HG02973 (cell line): ENCODE measurements at regions not wholly inside any gene's neighbourhood (a gene's known extent, or its start where the extent isn't known, plus 50 kb on each side); places are given as distances from the start of the nearest gene placed in this dataset.

Experiments
- ATAC-seq: cut with Tn5 transposase; IDR thresholded peaks from one replicate; pipeline ENCODE4 v1.9.1; 2021; ENCODE audit warnings: moderate library complexity; ENCODE audit not compliant: unreplicated experiment

DNA sequence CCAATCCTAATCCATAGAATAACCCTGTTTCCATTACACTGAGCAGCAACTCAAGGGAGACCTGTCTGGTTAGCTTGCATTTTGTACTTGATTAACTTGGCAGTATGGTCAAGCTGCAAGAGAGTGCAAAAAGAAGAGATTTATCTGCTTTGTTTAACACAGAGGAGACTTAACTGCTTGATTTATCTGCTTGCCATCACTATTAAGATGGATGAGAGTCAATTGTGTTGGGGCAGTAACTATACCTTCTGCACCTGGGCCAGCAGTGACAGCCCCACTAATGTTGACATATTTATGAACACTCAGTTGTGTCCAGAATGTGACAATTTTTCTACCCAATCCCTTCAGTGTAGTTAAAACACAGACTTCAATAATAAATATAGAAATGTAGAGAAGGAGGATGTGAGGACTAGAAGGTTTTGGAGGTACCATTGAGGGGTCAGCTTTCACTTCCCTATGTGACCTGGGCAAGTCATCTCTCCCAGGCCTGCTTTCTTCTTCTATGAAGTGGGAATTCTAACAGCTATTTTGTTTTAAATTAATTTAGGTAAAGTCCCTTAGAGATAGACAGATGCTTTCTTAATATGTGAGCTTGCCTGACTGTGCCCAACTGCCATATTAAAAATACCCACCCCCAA lies 159.1 kb upstream of the KCNK2 start:
- ATAC-seq = no peak

DNA sequence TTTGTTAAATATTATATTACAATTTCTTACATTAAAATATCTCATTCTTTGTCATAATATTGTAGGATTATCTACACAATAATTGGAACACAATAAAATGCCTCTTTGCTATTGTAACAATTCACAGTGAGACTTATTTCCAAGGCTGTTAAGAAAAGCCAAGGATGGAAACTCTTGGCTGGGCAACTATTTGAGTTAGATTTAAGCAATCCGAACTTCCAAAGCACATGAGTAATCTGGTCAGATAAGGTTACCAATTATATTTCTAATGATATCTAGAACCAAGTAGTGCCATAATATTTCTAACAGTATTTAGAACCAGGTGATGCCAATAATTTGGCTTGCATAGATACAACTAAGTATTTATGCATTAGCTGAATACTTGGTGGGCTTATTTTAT lies 154.7 kb upstream of the KCNK2 start:
- no peak for ATAC-seq

DNA sequence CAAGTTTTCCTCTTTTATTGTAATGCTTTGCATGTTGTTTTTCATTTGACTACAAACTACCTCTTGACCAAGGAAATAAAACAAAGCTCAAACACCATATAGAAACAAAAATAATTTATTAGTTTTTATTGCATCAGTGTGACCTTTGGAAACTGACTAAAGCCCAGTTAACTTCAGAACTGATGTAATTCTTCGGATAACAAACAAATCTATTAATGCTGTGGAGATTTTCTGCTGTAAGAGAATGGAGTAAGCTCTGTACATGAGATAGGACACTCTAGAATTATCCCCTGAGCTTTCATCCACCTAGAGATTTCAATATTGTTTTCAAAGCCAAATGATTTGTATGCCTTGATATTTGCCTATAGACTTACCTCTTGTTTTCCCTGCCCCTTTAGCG lies 154.0 kb upstream of the KCNK2 start:
- ATAC-seq = no peak

DNA sequence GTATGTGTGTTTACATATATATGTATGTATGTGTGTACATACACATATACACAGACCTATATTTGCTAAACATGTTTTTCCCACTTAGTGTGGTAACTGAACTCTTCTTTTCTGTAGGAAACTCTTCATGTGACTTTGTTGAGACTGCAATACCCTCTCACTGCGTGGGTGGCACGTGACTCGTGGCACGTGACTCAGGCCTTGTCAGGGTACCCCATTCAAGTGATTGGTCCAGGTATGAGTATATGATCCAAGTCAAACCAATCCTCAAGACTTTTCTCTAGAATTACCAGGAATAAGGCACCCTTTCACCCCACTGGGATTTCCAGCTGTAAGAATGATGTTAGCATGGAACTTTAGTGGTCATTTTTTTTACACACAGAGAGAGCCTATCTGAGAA lies 149.2 kb upstream of the KCNK2 start:
- no peak for ATAC-seq

DNA sequence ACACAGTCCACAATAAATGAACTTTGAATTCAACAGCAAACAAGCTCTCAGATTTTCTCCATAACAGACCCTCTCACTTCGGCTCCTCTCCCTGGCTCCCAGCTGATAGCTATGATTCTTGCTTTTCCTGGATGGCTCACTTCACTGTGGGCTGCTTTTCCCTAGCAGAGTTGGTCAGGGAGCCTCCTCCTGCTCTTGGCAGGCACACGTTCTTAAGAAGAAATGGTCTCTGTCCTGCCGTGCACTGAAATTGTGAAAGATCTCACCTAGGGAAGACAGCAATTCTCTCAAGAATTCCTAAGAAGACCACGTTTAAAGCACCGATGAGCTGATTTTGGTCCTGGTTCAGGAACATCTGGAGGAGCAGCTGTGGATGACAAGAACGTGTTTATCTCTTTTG lies 148.5 kb upstream of the KCNK2 start:
- no peak for ATAC-seq

DNA sequence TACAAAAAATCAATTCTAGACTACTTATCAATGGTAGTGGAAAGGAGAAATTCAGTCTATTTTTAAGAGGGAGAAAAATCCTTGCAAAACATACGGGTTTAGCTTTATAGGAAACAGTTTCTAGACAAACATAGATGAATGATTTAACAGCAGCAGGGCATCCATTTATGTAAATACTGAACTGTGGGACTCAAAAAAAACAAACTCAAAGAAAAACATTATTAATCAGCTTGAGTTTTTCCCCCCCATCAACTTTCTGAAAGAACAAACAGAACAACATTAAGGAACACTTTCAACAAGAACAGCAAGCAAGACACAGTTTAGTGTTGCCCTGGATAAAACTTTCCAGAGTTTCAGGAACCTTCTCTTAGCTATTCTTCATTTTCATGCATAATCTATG lies 147.3 kb upstream of the KCNK2 start:
- ATAC-seq = no peak

DNA sequence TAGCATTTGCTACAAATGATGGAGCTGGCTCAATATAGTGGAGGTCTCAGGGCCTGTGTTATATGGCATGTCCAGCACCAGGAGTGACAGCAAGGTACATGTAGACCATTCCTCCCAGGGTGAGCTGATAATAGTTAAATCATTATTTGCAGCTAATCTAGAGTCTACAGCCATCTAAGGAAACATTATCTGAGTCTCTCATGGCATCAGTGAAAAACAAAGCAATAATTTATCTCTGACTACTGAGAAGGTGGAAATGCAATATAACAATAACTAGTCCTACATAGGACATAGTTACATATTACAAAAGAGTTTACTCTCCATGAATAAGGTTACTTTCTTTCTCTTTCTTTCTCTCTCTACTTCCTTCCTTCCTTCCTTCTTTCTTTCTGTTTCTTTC lies 143.4 kb upstream of the KCNK2 start:
- no peak for ATAC-seq

DNA sequence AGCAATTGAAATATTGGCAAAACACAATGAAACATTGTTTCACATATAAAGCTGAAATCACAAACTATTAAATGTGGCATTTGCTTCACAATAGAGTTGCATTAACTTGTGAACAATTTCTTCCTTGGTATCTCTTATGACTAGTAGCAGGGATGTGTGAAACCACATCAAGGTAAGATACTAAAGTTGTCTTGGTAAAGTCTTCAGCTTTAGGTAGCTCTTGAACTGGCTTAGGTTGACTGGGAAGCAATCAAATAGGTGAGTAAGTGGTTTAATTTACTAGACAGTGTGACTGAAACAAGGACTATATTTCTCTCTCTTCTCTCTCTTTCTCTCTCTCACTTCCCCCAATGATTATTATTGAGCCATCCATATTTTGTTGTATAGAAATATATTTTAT lies 141.5 kb upstream of the KCNK2 start:
- no peak for ATAC-seq

DNA sequence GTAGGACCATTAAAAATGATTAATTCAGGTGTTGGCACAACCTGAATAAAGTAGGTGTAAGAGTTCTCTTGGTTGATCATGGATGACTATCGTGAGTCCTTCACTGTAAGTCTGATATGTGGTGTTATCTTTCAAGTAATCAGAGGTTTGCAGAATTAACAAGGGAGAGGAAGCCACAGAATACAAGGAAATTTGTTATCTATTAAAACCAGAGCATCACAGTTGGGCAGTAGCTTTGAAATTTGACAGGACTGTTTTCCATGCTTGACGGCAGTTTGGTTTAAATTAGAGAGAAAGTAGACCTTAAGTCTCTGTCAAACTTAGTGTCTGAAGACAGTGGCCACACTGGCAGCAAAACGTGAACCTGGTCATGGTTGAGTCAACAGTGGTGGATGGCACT lies 139.5 kb upstream of the KCNK2 start:
- no peak for ATAC-seq

DNA sequence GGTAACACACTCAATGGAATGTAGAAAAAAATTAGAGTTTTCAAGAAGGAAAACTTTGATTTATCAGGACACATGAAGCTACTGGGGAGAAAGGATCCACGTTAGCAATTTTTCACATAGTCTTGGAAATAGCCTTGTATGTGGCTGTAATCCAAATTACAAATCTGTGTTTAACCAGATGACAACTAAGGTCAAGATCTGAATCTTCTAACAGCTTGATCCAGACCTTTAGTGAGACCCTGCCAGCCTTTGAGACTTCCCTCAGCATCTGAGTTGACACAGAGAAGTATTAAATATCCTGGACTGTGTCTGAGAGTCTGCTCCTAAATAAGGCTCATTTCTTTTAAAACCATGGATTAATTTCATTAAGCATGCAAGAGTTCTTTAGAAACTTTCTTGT lies 135.9 kb upstream of the KCNK2 start:
- ATAC-seq = no peak

DNA sequence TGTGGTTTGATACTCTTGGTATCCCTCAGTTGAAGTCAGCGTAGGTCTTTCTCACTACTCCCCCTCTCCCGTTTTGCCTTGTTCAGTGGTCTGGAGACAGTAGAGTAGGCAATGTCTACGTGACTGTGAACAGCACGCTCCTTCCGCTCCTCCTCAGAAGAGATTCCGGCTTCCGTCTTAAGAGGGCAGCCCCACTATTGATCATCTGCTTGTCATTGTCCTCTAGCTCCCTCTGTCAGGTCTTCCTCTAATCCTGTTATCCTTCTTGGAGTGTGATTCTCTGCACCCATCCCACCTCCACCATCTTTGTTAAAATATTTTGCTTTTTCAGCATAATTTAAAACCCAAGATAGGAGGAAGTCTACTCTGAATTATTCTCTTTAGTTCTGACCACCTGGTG lies 129.9 kb upstream of the KCNK2 start:
- no peak for ATAC-seq

DNA sequence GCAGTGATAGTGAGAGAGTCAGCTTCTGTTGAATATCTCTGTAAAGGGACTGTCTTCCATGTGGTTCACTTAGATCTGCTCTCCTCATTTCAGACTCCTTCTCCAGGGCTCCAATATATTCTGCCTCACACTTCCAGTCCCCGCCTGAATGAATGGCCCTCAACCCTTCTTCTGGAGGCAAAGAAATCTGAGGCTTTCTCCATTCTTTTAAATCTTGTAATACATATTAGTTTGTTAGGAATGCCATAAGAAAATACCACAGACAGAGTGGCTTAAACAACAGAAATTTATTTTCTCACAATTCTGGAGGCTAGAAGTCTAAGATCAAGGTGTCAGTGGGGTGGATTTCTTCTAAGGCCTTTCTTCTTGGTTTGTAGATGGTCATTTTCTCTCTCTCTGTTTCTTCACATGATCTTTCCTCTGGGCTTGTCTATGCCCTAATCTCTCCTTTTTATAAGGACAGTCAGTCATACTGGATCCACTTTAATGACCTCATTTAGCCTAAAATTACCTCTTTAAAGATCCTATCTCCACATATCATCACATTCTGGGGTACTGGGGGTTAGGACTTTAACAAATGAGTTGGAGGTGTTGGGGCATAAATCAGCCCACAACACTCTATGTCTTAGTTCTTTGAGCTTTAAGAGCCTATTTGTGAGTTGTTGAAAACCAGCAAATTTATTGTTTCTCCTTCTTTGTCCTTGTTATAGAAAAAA lies 128.5 kb upstream of the KCNK2 start:
- ATAC-seq = no peak

DNA sequence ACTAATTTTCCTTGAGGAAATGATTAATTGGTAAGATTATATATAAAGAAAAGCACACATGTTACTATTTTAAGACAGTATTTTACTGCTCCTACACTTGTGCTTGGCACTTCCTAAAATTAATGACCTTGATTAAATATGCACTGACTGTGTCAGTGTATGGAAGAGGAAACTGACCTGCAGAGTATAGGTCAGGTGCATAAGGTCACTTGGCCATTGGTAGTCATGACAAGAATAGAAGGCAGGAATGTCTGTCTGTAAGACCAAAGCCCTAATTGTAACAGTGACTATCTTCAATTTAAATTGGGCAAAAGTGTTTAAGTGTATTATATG lies 128.0 kb upstream of the KCNK2 start:
- no peak for ATAC-seq

DNA sequence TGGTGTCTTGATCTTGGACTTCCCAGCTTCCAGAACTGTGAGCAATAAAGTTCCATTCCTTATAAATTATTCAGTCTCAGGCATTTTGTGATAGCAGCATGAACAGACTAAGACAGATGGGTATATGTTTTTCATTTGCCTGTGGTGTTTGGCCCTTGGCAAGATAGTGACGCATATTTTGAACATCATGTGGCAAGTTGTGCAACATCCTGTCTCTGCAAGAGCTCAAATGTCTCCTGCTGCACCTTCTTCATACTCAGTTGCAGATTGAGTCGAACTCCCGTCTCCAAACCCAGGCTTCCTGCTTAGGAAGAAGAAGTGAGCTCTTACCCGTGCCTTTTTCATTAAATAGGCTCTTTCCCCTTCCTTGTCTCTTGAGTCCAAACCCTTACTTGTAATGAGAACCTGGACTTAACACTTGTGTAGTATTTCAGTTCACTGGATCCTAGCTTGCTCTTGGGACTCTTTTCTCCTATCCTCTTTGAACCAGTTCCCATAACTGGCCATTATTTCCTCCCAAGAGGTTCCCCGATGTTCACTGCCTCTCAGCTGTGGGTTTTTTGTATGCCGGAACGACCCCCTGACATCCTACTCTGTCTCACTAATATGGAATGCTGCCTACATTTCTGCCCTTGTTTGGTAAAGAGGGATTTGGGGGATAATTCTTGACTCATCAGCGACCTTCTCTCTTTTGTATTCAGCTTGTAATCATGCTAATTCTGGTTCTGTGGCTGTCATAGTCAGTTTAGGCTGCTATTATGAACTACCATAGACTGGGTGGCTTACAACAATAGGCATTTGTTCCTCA lies 125.0 kb upstream of the KCNK2 start:
- ATAC-seq = no peak

DNA sequence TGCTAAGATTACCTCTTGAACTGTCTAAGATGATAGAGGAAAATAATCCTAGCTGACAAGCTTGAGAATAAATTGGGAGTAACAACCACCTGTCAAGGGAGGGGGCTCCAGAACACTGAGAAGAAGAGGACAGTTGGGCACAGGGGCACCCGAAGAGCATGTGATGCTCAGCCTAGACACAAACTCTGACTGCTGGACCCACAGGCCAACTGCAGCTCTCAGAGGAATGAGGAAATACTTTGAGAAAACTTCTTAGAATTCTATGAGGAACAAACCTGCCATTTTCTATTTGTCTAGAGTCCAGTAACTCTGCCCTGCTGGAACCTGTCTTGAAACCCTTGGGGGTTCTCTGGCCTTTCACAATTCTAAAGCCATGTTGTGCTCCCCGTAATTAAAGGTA lies 124.1 kb upstream of the KCNK2 start:
- no peak for ATAC-seq

DNA sequence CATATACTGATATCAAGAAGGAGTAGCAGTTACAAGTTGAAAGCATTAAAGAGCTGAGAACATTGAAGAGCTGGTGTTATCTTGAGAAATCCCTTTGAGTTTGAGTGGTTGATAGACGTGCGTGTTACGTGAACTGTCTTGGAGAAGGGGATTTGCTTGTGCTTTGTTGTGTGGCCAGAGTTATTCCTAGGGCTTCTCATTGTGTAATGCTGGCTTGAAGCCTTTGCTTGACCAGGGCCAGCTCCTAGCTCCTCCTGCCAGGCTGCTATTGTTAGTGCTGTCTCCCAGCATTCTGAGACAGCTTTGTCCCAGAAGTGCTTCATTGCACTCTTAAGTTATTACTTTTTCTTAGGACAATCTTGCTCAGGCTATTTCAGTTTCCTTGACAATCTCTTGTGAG lies 116.2 kb upstream of the KCNK2 start:
- no peak for ATAC-seq

DNA sequence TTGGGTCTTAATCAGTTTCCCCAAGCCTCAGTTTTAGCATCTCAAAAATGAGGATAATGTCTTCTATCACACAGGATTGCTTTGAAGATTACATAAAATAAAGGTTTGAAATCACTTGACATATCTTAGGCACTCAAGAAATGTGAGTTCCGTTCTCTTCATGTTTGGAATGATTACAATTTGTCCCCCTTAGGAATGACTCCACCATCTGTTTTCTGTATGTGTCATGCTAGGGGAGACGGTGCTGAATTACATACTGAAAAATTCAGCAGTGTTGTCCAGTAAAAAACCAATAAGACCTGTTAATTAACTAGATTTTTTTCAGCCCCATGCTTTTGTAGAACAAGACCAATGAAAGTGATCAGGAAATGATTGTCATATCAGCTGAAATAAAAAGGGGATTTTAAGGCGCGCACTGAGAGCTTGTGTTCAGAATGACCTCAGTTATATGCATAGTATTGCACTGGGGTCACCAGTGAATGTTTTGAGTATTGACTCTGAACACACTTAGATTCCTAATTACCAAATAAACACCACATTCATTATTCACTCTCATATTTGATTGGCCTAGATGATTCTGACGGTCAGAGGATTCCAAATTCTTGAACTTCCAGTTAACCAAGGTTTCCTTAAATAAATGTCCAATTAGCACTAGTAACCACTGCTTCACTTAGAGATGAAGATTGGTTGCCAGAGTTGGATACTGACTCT lies 114.5 kb upstream of the KCNK2 start:
- ATAC-seq = no peak

DNA sequence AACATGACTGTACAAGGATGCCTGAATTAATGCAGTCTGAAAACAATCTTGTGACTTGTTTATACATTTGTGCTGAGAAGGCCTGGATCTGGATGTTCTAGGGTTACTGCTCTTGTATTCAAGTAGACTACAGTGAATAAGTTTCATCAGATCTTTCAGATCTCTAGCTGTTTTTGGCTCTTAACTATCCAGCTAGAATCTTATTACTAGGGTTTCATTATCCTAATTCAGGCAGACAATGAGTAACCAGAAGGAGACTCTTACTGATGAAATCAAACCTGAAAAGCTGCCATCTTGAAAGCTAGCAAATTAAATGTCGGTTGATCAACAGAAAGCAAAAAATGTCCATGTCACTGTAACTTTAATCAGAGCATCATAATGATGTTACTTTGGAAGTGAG lies 112.5 kb upstream of the KCNK2 start:
- ATAC-seq = no peak

DNA sequence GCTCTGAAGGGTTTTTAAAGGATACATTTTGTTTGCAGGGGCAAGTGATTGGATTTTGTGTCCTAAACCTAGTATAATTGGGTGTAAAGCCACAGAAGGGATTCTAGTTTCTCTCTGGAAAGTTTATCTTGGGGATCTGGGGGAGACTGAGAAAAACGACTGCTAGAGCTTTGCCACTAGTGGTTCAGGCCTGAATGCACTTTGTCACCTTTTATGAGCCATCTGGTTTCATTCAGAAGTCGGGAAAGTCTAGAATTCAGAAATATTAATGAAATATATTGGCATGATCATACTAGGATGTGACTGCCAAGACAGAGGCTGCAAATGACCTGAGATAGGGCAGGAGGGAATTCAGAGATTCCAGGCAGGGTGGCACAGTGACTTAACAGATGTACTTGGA lies 111.5 kb upstream of the KCNK2 start:
- no peak for ATAC-seq

DNA sequence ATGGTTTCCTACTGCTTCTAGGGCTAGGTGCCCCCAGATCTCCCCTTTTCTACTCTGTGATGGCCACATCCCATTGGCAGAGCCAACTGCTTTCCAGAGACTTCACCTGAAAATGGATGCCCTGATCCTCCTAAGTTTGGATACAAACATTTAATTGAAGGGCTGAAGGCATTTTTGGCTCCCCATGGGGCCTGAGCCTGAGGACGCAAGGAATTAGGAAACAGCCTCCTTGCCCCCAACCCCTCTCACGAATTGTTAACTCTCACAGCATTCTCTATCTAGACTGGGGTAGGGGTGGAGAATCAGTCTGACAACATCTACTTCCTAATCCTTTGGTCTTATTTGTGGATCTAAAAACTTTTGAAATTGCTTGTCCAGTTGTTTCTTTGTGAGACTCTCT lies 108.5 kb upstream of the KCNK2 start:
- ATAC-seq = no peak

DNA sequence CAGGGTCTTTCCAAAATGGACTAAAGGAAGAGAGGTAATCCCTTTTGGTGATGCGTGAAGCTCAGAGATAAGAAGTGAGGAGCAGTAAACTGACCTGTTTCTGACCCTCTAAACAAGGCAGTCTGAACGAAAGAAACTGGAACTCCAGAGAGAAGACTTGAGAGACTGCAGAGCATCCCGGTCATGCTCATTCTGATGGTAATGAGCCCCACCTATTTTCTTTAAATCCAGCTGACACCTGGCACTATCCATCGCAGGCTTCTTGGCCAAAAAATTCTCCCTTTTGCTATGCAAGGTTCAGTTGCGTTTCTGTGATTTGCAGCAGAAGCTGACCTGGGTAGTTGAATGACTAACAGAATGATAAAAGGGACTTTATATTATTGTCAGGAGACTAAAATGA lies 105.9 kb upstream of the KCNK2 start:
- ATAC-seq = no peak

DNA sequence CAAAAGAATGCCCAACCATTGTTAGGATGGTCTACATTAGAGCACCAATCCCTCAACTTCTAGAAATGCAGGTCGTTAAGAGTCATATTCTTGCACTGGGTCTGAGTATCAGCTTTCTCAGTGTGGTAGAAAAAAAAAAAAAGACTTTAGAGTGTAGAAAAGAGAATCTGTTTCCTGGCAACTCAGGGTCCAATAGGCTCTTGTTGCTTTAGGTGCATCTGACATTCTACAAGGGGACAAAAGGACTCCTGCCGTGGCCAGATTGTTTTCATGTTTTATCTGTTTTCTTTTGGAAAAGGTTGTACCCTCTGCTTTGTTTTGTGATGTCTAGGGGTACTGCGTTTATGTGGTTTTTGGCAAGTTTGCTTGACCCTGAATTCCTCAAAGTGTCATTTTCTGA lies 105.4 kb upstream of the KCNK2 start:
- ATAC-seq = no peak
